DMS114 treated with DMSO at 0.1 percent for 48 hours (cell line): ENCODE measurements at regions not wholly inside any gene's neighbourhood (a gene's known extent, or its start where the extent isn't known, plus 50 kb on each side); places are given as distances from the start of the nearest gene placed in this dataset.

ENCODE experiments used
- DNase-seq: peaks from one replicate; lab custom pipeline; 2025; ENCODE audit not compliant: unreplicated experiment; lab: John Stamatoyannopoulos, UW

- DNase-seq, result no peak
Observed at GRCh38 chr2:7452110-7452876, 535.1 kb downstream of the RNF144A start.

GRCh38 chr2:7454592-7454991 is 537.4 kb downstream of the RNF144A start:
- no peak for DNase-seq

GRCh38 chr2:7456762-7457161 is 539.5 kb downstream of the RNF144A start:
- no peak for DNase-seq

GRCh38 chr2:7458066-7458465 is 540.9 kb downstream of the RNF144A start:
- no peak for DNase-seq

GRCh38 chr2:7467782-7468447 is 550.7 kb downstream of the RNF144A start:
- DNase-seq, result no peak

- no peak for DNase-seq
Observed at GRCh38 chr2:7468448-7468828, 551.2 kb downstream of the RNF144A start.

- DNase-seq, result no peak
Observed at GRCh38 chr2:7468955-7469354, 551.7 kb downstream of the RNF144A start.

- no peak for DNase-seq
Observed at GRCh38 chr2:7471185-7471584, 554.0 kb downstream of the RNF144A start.

GRCh38 chr2:7472465-7472864 is 555.3 kb downstream of the RNF144A start:
- DNase-seq, result no peak

- DNase-seq, result no peak
Observed at GRCh38 chr2:7473135-7473771, 556.0 kb downstream of the RNF144A start.

GRCh38 chr2:7476371-7476770 is 559.2 kb downstream of the RNF144A start:
- no peak for DNase-seq

GRCh38 chr2:7479603-7480002 is 562.4 kb downstream of the RNF144A start:
- no peak for DNase-seq

GRCh38 chr2:7480431-7480830 is 563.2 kb downstream of the RNF144A start:
- no peak for DNase-seq

GRCh38 chr2:7490672-7491071 is 573.5 kb downstream of the RNF144A start:
- no peak for DNase-seq

- DNase-seq, result no peak
Observed at GRCh38 chr2:7492719-7493118, 575.5 kb downstream of the RNF144A start.

- no peak for DNase-seq
Observed at GRCh38 chr2:7497178-7497577, 580.0 kb downstream of the RNF144A start.

GRCh38 chr2:7499018-7499417 is 581.8 kb downstream of the RNF144A start:
- no peak for DNase-seq

- DNase-seq, result no peak
Observed at GRCh38 chr2:7502336-7502735, 585.1 kb downstream of the RNF144A start.

- no peak for DNase-seq
Observed at GRCh38 chr2:7508296-7508943, 591.2 kb downstream of the RNF144A start.

- DNase-seq, result no peak
Observed at GRCh38 chr2:7510353-7510752, 593.1 kb downstream of the RNF144A start.

- no peak for DNase-seq
Observed at GRCh38 chr2:7513834-7514233, 596.6 kb downstream of the RNF144A start.

- no peak for DNase-seq
Observed at GRCh38 chr2:7515327-7515726, 598.1 kb downstream of the RNF144A start.
